CD8-positive, alpha-beta memory T cell (primary cell): ENCODE measurements at regions not wholly inside any gene's neighbourhood (a gene's known extent, or its start where the extent isn't known, plus 50 kb on each side); places are given as distances from the start of the nearest gene placed in this dataset.

Experiments used
- CTCF ChIA-PET: fragments of 350-600 bp; sonication (Branson Sonifier 250); formaldehyde crosslinking; loops from one replicate; lab custom pipeline; 2021; ENCODE audit warnings: antibody characterized with exemption; lab: Charles Lee
- POLR2A ChIA-PET: fragments of 350-600 bp; sonication (Branson Sonifier 250); formaldehyde crosslinking; loops from one replicate; lab custom pipeline; 2021; ENCODE audit warnings: antibody characterized with exemption; lab: Charles Lee
- DNase-seq, 5 donors: peaks; one replicate each; pipeline versions ENCODE4 v3.0.0 to v3.0.0-alpha.2; 2020 to 2022; ENCODE audit warnings: mixed read lengths in 1 of 5
- H3K27ac ChIP-seq: one replicate; pipeline ENCODE4 v1.7.0; 2013; ENCODE audit warnings: low read depth, mild to moderate bottlenecking, low read length, moderate library complexity
- H3K27me3 ChIP-seq: 2 replicates; pipeline ENCODE4 v1.7.0; 2013; ENCODE audit warnings: low read length, mild to moderate bottlenecking; ENCODE audit not compliant: insufficient read depth, poor library complexity, severe bottlenecking
- H3K36me3 ChIP-seq: 2 replicates; pipeline ENCODE4 v1.7.0; 2013; ENCODE audit warnings: mild to moderate bottlenecking, low read length, moderate library complexity; ENCODE audit not compliant: insufficient read depth
- H3K4me1 ChIP-seq: 2 replicates; pipeline ENCODE4 v1.7.0; 2013; ENCODE audit warnings: mild to moderate bottlenecking, low read length, moderate library complexity; ENCODE audit not compliant: insufficient read depth
- H3K4me3 ChIP-seq: 2 replicates; pipeline ENCODE4 v1.7.0; 2013; ENCODE audit warnings: mild to moderate bottlenecking, low read length
- H3K9me3 ChIP-seq: 2 replicates; pipeline ENCODE4 v1.7.0; 2013; ENCODE audit warnings: mild to moderate bottlenecking, low read length
- H3K27ac Mint-ChIP-seq, 8 donors: one replicate each; pipeline ENCODE4 v1.8.0; 2020 to 2021; ENCODE audit warnings: mixed read lengths in 8 of 8, mild to moderate bottlenecking in 6 of 8, inconsistent platforms in 3 of 8, moderate library complexity in 3 of 8
- H3K27me3 Mint-ChIP-seq, 2 donors: one replicate each; pipeline ENCODE4 v1.8.0; 2020 to 2021; ENCODE audit warnings: mixed read lengths in 2 of 2, mild to moderate bottlenecking in 1 of 2, moderate library complexity in 1 of 2
- H3K36me3 Mint-ChIP-seq, 3 donors: one replicate each; pipeline ENCODE4 v1.8.0; 2020 to 2021; ENCODE audit warnings: mixed read lengths in 3 of 3, inconsistent platforms in 1 of 3, mild to moderate bottlenecking in 1 of 3
- H3K4me1 Mint-ChIP-seq, 3 donors: one replicate each; pipeline ENCODE4 v1.8.0; 2020 to 2021; ENCODE audit warnings: mixed read lengths in 3 of 3, inconsistent platforms in 1 of 3, mild to moderate bottlenecking in 1 of 3
- H3K4me3 Mint-ChIP-seq, 7 donors: one replicate each; pipeline ENCODE4 v1.8.0; 2020 to 2021; ENCODE audit warnings: mixed read lengths in 7 of 7, mild to moderate bottlenecking in 6 of 7, moderate library complexity in 4 of 7, inconsistent platforms in 2 of 7
- H3K9me3 Mint-ChIP-seq, 5 donors: one replicate each; pipeline ENCODE4 v1.8.0; 2020 to 2022; ENCODE audit warnings: mixed read lengths in 5 of 5, mild to moderate bottlenecking in 3 of 5, moderate library complexity in 2 of 5, inconsistent platforms in 1 of 5

DNA sequence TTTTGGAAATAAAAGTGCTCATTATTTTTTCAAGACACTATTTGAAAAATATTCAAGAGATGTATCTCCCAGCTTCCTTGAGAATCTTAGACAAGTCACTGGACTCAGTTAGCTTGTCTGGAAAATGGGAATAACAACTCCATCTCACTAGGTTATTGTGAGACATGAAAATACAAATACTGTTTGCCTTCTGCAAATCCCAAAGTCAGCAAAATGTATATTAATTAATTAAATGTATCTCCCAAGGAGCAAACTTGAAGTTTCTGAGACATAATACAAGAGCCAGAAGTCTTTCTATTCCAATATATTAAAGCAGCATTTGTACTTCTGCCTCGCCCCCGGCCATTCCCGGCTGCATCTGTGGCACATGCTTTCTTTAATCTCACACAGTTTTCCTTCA is 54.6 kb upstream of the ID4 start:
- POLR2A ChIA-PET = no interaction called here

More for the DNA sequence above, 54.6 kb upstream of the ID4 start:
- Histone ChIP-seq H3K27ac (no peak overlapping the region), H3K36me3 (no peaks in the 10 kb centered on the region), H3K4me1 (no peaks in the 10 kb centered on the region), H3K4me3 (no peak overlapping the region), H3K9me3 (no peaks in the 10 kb centered on the region), H3K27me3 (no peaks in the 10 kb centered on the region)
- H3K27ac Mint-ChIP-seq = no peak overlapping the region
- H3K9me3 Mint-ChIP-seq = peaks cover 0 to 3% (median 0%) of the 10 kb centered on the region in 5 donors
- DNase-seq = no peak
- no peaks in the 10 kb centered on the region for H3K36me3 Mint-ChIP-seq
- no peaks in the 10 kb centered on the region for H3K4me1 Mint-ChIP-seq
- CTCF ChIA-PET = no interaction called here
- H3K4me3 Mint-ChIP-seq = no peak overlapping the region
- no peaks in the 10 kb centered on the region for H3K27me3 Mint-ChIP-seq
